ENCODE measurements at regions not wholly inside any gene's neighbourhood (a gene's known extent, or its start where the extent isn't known, plus 50 kb on each side); places are given as distances from the start of the nearest gene placed in this dataset.

DNA sequence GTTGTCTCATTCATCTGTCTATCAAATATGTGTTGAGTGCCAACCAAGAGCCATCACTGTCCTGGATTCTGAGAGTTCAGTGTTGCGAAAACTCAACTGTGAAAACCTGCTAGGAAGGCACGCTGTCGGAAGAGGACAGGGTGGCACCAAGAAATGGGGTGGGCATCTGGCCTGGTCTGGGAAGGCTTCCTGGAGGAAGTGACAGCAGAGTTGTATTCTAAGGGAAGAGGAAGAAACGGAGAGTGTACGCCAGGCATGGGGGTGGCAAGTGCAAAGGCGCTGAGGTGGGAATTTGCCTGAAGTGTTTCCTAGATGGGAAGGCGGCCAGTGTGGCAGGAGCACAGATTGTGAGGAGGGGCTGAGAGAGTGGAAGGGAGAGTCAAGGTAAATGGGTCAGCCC is 91.2 kb downstream of the ANKRD60 start:
- TF ChIP-seq MAX (IDR thresholded peaks at IDR 0.05; ENCODE audit: low read depth, low read length) (no peak), MYC (IDR thresholded peaks at IDR 0.05; ENCODE audit: low read depth, low read length) (no peak), POLR2A (IDR thresholded peaks at IDR 0.05; ENCODE audit: extremely low read depth, insufficient read length) (no peak)
- TF ChIP-seq, protein P1, sequence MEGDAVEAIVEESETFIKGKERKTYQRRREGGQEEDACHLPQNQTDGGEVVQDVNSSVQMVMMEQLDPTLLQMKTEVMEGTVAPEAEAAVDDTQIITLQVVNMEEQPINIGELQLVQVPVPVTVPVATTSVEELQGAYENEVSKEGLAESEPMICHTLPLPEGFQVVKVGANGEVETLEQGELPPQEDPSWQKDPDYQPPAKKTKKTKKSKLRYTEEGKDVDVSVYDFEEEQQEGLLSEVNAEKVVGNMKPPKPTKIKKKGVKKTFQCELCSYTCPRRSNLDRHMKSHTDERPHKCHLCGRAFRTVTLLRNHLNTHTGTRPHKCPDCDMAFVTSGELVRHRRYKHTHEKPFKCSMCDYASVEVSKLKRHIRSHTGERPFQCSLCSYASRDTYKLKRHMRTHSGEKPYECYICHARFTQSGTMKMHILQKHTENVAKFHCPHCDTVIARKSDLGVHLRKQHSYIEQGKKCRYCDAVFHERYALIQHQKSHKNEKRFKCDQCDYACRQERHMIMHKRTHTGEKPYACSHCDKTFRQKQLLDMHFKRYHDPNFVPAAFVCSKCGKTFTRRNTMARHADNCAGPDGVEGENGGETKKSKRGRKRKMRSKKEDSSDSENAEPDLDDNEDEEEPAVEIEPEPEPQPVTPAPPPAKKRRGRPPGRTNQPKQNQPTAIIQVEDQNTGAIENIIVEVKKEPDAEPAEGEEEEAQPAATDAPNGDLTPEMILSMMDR (IDR thresholded peaks at IDR 0.05; ENCODE audit: low read depth, low read length): no peak
- DNase-seq (ENCODE audit: low read depth): no peak

GRCh38 chr20:58136149-58136484 is 92.3 kb downstream of the ANKRD60 start:
- TF ChIP-seq POLR2A (IDR thresholded peaks at IDR 0.05; ENCODE audit: extremely low read depth, insufficient read length) (no peak), MYC (IDR thresholded peaks at IDR 0.05; ENCODE audit: low read depth, low read length) (no peak), MAX (IDR thresholded peaks at IDR 0.05; ENCODE audit: low read depth, low read length) (no peak)
- TF ChIP-seq, protein P1 (IDR thresholded peaks at IDR 0.05; ENCODE audit: low read depth, low read length): no peak
- DNase-seq (ENCODE audit: low read depth): no peak
- H3K4me3 ChIP-seq (ENCODE audit: low read depth, low read length): no peak overlapping the region

More for the DNA sequence above, 91.2 kb downstream of the ANKRD60 start:
- H3K4me3 ChIP-seq (ENCODE audit: low read depth, low read length): no peak overlapping the region

DNA sequence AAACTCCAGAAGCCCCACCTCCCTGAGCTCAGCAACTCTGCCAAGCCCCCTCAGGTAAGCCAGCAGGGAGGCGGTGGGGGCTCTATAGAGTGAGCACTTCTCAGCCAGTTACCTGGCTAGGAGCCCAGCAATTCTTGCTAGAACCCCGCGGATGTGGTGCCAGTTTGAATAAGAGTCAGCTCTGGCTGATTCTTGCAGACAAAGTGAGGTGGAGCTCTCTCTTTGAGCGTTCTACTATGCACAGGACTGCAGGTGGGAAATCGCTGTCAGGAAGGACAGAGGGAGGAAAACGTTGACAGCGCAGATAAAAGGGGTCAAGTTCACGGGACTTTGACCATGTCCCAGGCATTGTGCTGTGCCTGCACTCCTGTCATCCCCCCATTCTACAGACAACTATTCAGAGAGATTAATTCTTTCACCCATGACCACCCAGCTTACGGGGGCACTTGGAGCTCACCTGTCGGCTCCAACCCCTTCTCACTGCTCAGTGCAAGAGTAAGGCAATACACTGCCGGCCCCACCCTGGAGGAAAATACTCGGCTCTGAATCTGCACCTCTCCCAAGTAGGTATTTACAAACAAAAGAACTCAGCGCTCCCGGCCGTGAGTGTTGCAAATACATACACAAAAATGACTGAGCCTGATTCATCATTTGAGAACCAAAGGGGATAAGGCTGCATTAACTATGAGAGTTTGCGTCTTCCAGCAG is 92.9 kb downstream of the ANKRD60 start:
- no peak overlapping the region for H3K4me3 ChIP-seq (ENCODE audit: low read depth, low read length)
- no peak for DNase-seq (ENCODE audit: low read depth)
- TF ChIP-seq, protein P1 (IDR thresholded peaks at IDR 0.05; ENCODE audit: low read depth, low read length): no peak
- no peak for TF ChIP-seq POLR2A (IDR thresholded peaks at IDR 0.05; ENCODE audit: extremely low read depth, insufficient read length)
- TF ChIP-seq MYC (IDR thresholded peaks at IDR 0.05; ENCODE audit: low read depth, low read length): no peak
- no peak for TF ChIP-seq MAX (IDR thresholded peaks at IDR 0.05; ENCODE audit: low read depth, low read length)

DNA sequence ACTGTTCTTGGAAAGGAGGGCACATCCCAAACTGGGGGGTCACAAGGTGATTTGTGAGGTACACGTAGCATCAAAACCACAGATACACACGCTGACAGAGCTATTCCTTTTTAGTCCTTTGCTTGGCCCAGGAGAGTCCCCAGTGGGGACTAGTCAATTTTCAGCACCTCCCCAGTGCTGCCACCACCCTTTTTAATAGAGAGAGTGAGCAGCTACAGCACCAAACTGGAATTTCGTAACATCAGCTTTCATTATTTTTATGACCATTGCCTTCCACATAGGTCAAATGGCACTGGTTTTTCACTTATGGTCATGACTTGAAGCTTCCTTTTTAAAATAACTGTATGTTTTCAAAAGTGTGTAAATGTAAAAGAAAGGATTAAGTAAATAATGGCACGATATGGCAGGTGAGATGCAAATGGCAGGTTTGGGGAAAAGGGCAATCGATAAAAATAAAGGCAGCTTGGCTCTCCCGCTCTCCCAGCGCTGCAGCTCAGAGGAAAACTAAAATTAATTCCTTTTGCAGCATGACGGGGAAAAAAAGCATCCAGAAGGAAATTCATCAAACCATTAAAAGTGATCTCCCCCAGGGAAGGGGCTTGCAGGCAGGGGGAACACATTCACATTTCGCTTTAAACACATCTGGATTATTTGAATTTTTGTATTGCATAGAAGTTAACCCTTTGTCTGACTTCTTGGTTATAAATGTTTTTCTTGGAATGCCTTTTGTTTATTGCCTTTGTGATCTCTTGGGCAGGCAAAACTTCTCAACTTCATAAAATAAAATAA is 95.2 kb downstream of the ANKRD60 start:
- H3K4me3 ChIP-seq (ENCODE audit: low read depth, low read length): no peak overlapping the region
- TF ChIP-seq, protein P1 (IDR thresholded peaks at IDR 0.05; ENCODE audit: low read depth, low read length): no peak
- TF ChIP-seq MAX (IDR thresholded peaks at IDR 0.05; ENCODE audit: low read depth, low read length) (no peak), MYC (IDR thresholded peaks at IDR 0.05; ENCODE audit: low read depth, low read length) (no peak), POLR2A (IDR thresholded peaks at IDR 0.05; ENCODE audit: extremely low read depth, insufficient read length) (no peak)
- peak; percentile 17 for DNase-seq (ENCODE audit: low read depth)

GRCh38 chr20:58131551-58132142 is 96.8 kb downstream of the ANKRD60 start:
- no peak overlapping the region for H3K4me3 ChIP-seq (ENCODE audit: low read depth, low read length)

More at GRCh38 chr20:58131551-58132142, 96.8 kb downstream of the ANKRD60 start:
- DNase-seq (ENCODE audit: low read depth): no peak
- TF ChIP-seq MYC (IDR thresholded peaks at IDR 0.05; ENCODE audit: low read depth, low read length): no peak
- TF ChIP-seq MAX (IDR thresholded peaks at IDR 0.05; ENCODE audit: low read depth, low read length): no peak

All from NB4 (cell line).